Ovary (tissue), 7 donors: ENCODE measurements at regions not wholly inside any gene's neighbourhood (a gene's known extent, or its start where the extent isn't known, plus 50 kb on each side); places are given as distances from the start of the nearest gene placed in this dataset.

ENCODE experiments used
- DNase-seq, 5 donors: peaks; one replicate each; pipeline ENCODE4 v3.0.0-alpha.2; 2019 to 2020
- H3K27ac ChIP-seq, 2 donors: fragments of 200-600 bp; one replicate each; pipeline versions ENCODE4 v1.5.1 to v1.8.0; 2019 to 2022
- H3K27me3 ChIP-seq: fragments of 200-600 bp; one replicate; pipeline ENCODE4 v1.8.0; 2022
- H3K36me3 ChIP-seq: fragments of 200-600 bp; sonication (generic); one replicate; pipeline ENCODE4 v1.5.1; 2019
- H3K4me1 ChIP-seq: one replicate; pipeline ENCODE4 v1.8.1; 2013; ENCODE audit warnings: mild to moderate bottlenecking, moderate library complexity; ENCODE audit not compliant: insufficient read depth
- H3K4me3 ChIP-seq: fragments of 200-600 bp; sonication (generic); one replicate; pipeline ENCODE4 v1.5.1; 2017
- H3K9me3 ChIP-seq, 2 donors: fragments of 200-600 bp in 1 of 2; sonication (generic) in 1 of 2; one replicate each; pipeline versions ENCODE4 v1.5.1 to v1.8.1; 2013 to 2019; ENCODE audit warnings: mild to moderate bottlenecking in 1 of 2, moderate library complexity in 1 of 2
- EP300 ChIP-seq: sonication (generic); formaldehyde crosslinking; IDR thresholded peaks from one replicate; pipeline ENCODE4 v1.6.1; 2017; ENCODE audit warnings: antibody characterized with exemption
- POLR2A ChIP-seq: fragments of 450-650 bp; IDR thresholded peaks from one replicate; pipeline ENCODE4 v1.6.1; 2017; ENCODE audit warnings: antibody characterized with exemption, mild to moderate bottlenecking, moderate library complexity
- WGBS, 3 donors: extraction: QIAGEN DNeasy Blood & Tissue Kit in 1 of 3; methylation state at CpG; one replicate each; pipeline versions ENCODE4 v1.1.5 to v1.1.7; 2013 to 2017; 5-methylcytosine and 5-hydroxymethylcytosine counted together
- intact Hi-C, 4 donors: fragments of 100-400 bp; cut with DNase I; formaldehyde crosslinking; loops; one replicate each; pipeline versions ENCODE4 v1.11.0 to v1.15.1; 2022 to 2023
- TF ChIP-seq, protein P1 (sequence below), 3 donors: fragments of 450-650 bp in 2 of 3; fragments of 200-600 bp in 1 of 3; IDR thresholded peaks; one replicate each; pipeline versions ENCODE4 v1.5.1 to v1.8.0; 2016 to 2022; ENCODE audit warnings: antibody characterized with exemption in 3 of 3, mild to moderate bottlenecking in 1 of 3
- donor health status: DM: no; HTN: no; CAD: no; lungs with moderate emphysema.
- donor health status: DM: no; HTN: no; CAD: no.
- donor health status: Bipolar disorder and iron deficiency.
- donor health status: DM: no; HTN: no; CAD: no.
- donor health status: DM: yes; HTN: yes; CAD: no.

DNA sequence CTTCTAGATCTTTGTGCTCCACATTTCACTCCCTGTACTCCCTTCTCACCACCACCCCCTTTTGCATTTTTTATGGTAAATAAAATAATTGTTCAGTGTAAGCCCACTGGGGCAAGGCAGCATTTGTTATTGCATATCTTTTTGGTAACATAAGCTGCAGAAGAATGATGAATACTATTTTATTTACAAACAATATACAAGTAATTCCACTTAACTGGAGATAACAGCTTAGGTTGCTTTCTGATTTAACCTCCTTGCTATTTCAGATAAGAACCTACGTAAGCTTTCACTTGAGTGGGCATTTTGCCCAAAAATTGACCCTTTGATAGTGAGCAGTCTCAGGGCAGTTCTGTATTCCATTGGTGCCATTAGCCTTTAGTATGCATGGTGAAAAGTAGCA lies 417.9 kb downstream of the SH3GL2 start:
- 26 to 62% (median 42%) methylated on average over 1 of the region's 1 CpG for WGBS, 3 donors
- Histone ChIP-seq H3K9me3 (no peaks in the 10 kb centered on the region), H3K4me3 (no peak overlapping the region), H3K27me3 (no peaks in the 10 kb centered on the region), H3K27ac (no peak overlapping the region), H3K4me1 (no peaks in the 10 kb centered on the region), H3K36me3 (no peaks in the 10 kb centered on the region)
- intact Hi-C loops = no loop called here
- TF ChIP-seq, protein P1, sequence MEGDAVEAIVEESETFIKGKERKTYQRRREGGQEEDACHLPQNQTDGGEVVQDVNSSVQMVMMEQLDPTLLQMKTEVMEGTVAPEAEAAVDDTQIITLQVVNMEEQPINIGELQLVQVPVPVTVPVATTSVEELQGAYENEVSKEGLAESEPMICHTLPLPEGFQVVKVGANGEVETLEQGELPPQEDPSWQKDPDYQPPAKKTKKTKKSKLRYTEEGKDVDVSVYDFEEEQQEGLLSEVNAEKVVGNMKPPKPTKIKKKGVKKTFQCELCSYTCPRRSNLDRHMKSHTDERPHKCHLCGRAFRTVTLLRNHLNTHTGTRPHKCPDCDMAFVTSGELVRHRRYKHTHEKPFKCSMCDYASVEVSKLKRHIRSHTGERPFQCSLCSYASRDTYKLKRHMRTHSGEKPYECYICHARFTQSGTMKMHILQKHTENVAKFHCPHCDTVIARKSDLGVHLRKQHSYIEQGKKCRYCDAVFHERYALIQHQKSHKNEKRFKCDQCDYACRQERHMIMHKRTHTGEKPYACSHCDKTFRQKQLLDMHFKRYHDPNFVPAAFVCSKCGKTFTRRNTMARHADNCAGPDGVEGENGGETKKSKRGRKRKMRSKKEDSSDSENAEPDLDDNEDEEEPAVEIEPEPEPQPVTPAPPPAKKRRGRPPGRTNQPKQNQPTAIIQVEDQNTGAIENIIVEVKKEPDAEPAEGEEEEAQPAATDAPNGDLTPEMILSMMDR (IDR thresholded peaks at IDR 0.05) = no peak
- TF ChIP-seq POLR2A = no peak
- no peak for TF ChIP-seq EP300
- no peak for DNase-seq

DNA sequence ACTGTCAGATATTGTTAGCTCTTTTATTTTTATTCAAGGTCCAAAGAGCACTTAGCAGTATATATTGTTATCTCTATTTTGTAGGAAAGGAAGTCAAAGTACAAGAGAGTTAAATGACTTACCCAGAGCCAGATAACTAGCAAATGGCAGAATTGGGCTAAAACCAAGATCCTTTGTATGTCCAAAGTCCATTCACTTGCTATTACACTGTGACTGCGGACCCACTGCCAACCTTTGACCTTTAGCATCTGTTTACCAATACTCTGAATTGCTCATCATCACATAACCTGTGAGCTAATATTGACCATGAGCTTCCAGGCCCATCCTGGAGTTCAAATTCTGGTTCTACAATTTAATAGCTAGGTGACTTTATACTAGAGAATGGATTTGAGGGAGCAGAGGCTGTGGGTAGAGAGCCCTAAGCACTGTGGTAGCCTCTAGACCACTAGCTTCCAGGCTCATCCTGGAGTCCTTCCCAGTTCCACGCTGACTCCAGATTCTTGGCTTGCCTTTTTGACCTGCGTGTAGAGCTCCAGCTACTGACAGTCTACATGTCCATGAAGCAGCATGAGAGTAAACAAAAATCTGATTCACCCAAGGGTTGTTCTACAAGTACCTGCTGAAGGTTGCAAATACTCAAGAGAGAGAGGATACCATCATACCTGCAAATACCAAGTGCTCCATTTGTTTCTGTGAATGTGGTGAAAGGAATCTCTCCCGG lies 424.0 kb downstream of the SH3GL2 start:
- DNase-seq = no peak
- 78 to 83% (median 80%) methylated on average over 4 of the region's 4 CpGs for WGBS, 3 donors
- Histone ChIP-seq H3K9me3 (no peaks in the 10 kb centered on the region), H3K4me1 (no peaks in the 10 kb centered on the region), H3K27me3 (no peaks in the 10 kb centered on the region), H3K4me3 (no peak overlapping the region), H3K27ac (no peak overlapping the region), H3K36me3 (no peaks in the 10 kb centered on the region)
- TF ChIP-seq EP300 (no peak), POLR2A (no peak)
- TF ChIP-seq, protein P1 (IDR thresholded peaks at IDR 0.05) = no peak
- intact Hi-C loops = no loop called here

GRCh38 chr9:18006591-18006990 lies 427.7 kb downstream of the SH3GL2 start:
- Histone ChIP-seq H3K4me1 (no peaks in the 10 kb centered on the region), H3K27me3 (no peaks in the 10 kb centered on the region), H3K27ac (no peak overlapping the region), H3K36me3 (no peaks in the 10 kb centered on the region), H3K9me3 (no peaks in the 10 kb centered on the region), H3K4me3 (no peak overlapping the region)
- intact Hi-C loops = no loop called here
- no peak for DNase-seq
- 89 to 92% (median 90%) methylated on average over 4 of the region's 4 CpGs for WGBS, 3 donors
- TF ChIP-seq, protein P1 (IDR thresholded peaks at IDR 0.05) = no peak
- TF ChIP-seq POLR2A = no peak

DNA sequence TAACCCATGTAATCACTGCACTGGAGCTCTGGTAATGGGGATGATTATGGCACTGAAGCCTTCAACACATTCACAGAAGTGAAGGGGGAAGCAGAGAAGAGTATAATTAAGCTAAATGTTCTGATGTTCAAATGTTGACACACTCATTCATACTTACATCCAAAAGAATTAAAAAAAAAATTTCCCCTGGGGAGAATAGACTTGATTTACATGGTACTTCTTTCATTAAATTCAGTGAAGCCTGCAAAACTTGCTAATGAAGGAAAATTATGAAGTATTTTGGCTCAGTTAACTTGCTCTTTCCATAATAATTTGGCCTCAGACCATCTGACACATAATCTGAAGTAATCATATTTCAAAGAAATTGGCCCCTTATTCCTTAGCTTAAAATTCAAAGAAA lies 428.8 kb downstream of the SH3GL2 start:
- Histone ChIP-seq H3K27ac (no peak overlapping the region), H3K36me3 (no peaks in the 10 kb centered on the region), H3K27me3 (no peaks in the 10 kb centered on the region), H3K4me1 (no peaks in the 10 kb centered on the region), H3K9me3 (no peaks in the 10 kb centered on the region), H3K4me3 (no peak overlapping the region)
- TF ChIP-seq, protein P1 (IDR thresholded peaks at IDR 0.05) = no peak
- intact Hi-C loops = no loop called here
- no peak for DNase-seq
